A673 (cell line): ENCODE measurements at regions not wholly inside any gene's neighbourhood (a gene's known extent, or its start where the extent isn't known, plus 50 kb on each side); places are given as distances from the start of the nearest gene placed in this dataset.

ENCODE experiments used
- BruUV-seq: library from RNA; stranded (reverse); fragments of 400-500 nt; replicated peaks from 2 replicates; lab custom pipeline; 2021; lab: Mats Ljungman, UMichigan
- CTCF ChIA-PET: fragments of 300-600 bp; sonication (Branson Sonifier 250); formaldehyde crosslinking; loops from one replicate; lab custom pipeline; 2022; ENCODE audit warnings: antibody characterized with exemption; lab: Charles Lee
- POLR2A ChIA-PET: fragments of 300-600 bp; sonication (Branson Sonifier 250); formaldehyde crosslinking; loops from one replicate; lab custom pipeline; 2022; ENCODE audit warnings: antibody characterized with exemption; ENCODE audit not compliant: low non-redundant PET; lab: Charles Lee
- DNase-seq: peaks from one replicate; pipeline ENCODE4 v3.0.0-alpha.2; 2015; ENCODE audit warnings: low spot score
- H3K27ac ChIP-seq: fragments of 200-600 bp; sonication (generic); 2 replicates; pipeline ENCODE4 v1.5.1; 2016; ENCODE audit warnings: mixed run types, low read depth, mild to moderate bottlenecking, mixed read lengths, antibody characterized with exemption, low read length; ENCODE audit not compliant: poor library complexity, severe bottlenecking
- H3K27me3 ChIP-seq: fragments of 200-600 bp; sonication (generic); replicated peaks from 2 replicates; pipeline ENCODE4 v1.6.1; 2017; ENCODE audit warnings: mixed run types, low read depth, mild to moderate bottlenecking, mixed read lengths, antibody characterized with exemption, low read length; ENCODE audit not compliant: insufficient read depth, poor library complexity
- H3K36me3 ChIP-seq: fragments of 200-600 bp; sonication (generic); 2 replicates; pipeline ENCODE4 v1.6.1; 2016; ENCODE audit warnings: mixed run types, mild to moderate bottlenecking, mixed read lengths, antibody characterized with exemption, low read length; ENCODE audit not compliant: insufficient read depth, poor library complexity, severe bottlenecking
- H3K4me1 ChIP-seq: fragments of 200-600 bp; sonication (generic); 2 replicates; pipeline ENCODE4 v1.6.1; 2017; ENCODE audit warnings: mixed run types, mild to moderate bottlenecking, mixed read lengths, antibody characterized with exemption, low read length; ENCODE audit not compliant: insufficient read depth, poor library complexity, severe bottlenecking
- H3K4me3 ChIP-seq: fragments of 200-600 bp; sonication (generic); 2 replicates; pipeline ENCODE4 v1.5.1; 2016; ENCODE audit warnings: low read depth, mixed run types, mild to moderate bottlenecking, mixed read lengths, low read length; ENCODE audit not compliant: poor library complexity, severe bottlenecking
- H3K9me3 ChIP-seq: fragments of 200-600 bp; sonication (generic); 2 replicates; pipeline ENCODE4 v1.6.1; 2016; ENCODE audit warnings: mixed run types, low read depth, mild to moderate bottlenecking, mixed read lengths, antibody characterized with exemption, low read length; ENCODE audit not compliant: poor library complexity, severe bottlenecking
- CTCF ChIP-seq: fragments of 300-800, 200-600 bp; sonication (generic); conservative IDR thresholded peaks from 2 replicates; pipeline ENCODE4 v1.5.1; 2017; ENCODE audit warnings: low read depth, mild to moderate bottlenecking, antibody characterized with exemption, low read length, moderate library complexity, mixed read lengths
- EZH2 ChIP-seq: fragments of 200-600 bp; sonication (generic); IDR thresholded peaks from 2 replicates; pipeline ENCODE4 v1.6.1; 2017; ENCODE audit warnings: borderline replicate concordance, low read depth, mild to moderate bottlenecking, mixed read lengths, antibody characterized with exemption, low read length; ENCODE audit not compliant: poor library complexity, severe bottlenecking
- intact Hi-C: fragments of 100-400 bp; cut with micrococcal nuclease; formaldehyde crosslinking; loops from one replicate; pipeline ENCODE4 v1.10.0; 2022; ENCODE audit not compliant: unreplicated experiment

- intact Hi-C loops, result no loop called here
- Histone ChIP-seq H3K4me3 (no peak overlapping the region), H3K36me3 (no peaks in the 10 kb centered on the region), H3K27me3 (peaks cover 9% of the 10 kb centered on the region), H3K9me3 (no peaks in the 10 kb centered on the region), H3K27ac (no peak overlapping the region), H3K4me1 (no peaks in the 10 kb centered on the region)
- no TSS peak for BruUV-seq
- ChIA-PET POLR2A (no interaction called here), CTCF (no interaction called here)
- no peak for TF ChIP-seq EZH2
- TF ChIP-seq CTCF, result no peak
- DNase-seq, result no peak
These were observed 439.6 kb upstream of the CAMK1G start for GRCh38 chr1:209143916-209144315.

- no TSS peak for BruUV-seq
These were observed 433.4 kb upstream of the CAMK1G start for GRCh38 chr1:209150114-209150513.

GRCh38 chr1:209153411-209153810 lies 430.1 kb upstream of the CAMK1G start:
- DNase-seq, result no peak
- Histone ChIP-seq H3K27ac (no peak overlapping the region), H3K4me3 (no peak overlapping the region), H3K4me1 (no peaks in the 10 kb centered on the region), H3K9me3 (no peaks in the 10 kb centered on the region), H3K27me3 (peaks cover 19% of the 10 kb centered on the region), H3K36me3 (no peaks in the 10 kb centered on the region)
- intact Hi-C loops, result no loop called here
- no TSS peak for BruUV-seq
- CTCF ChIA-PET, result no interaction called here
- TF ChIP-seq EZH2 (no peak), CTCF (no peak)
- POLR2A ChIA-PET, result no interaction called here

More at GRCh38 chr1:209150114-209150513, 433.4 kb upstream of the CAMK1G start:
- Histone ChIP-seq H3K27ac (no peak overlapping the region), H3K36me3 (no peaks in the 10 kb centered on the region), H3K27me3 (peaks cover 13% of the 10 kb centered on the region), H3K9me3 (no peaks in the 10 kb centered on the region), H3K4me1 (no peaks in the 10 kb centered on the region), H3K4me3 (no peak overlapping the region)
- intact Hi-C loops, result no loop called here
- peak; percentile 52 for DNase-seq
- ChIA-PET CTCF (no interaction called here), POLR2A (no interaction called here)
- no peak for TF ChIP-seq EZH2
- TF ChIP-seq CTCF, result no peak
